ENCODE measurements at regions not wholly inside any gene's neighbourhood (a gene's known extent, or its start where the extent isn't known, plus 50 kb on each side); places are given as distances from the start of the nearest gene placed in this dataset.

DNA sequence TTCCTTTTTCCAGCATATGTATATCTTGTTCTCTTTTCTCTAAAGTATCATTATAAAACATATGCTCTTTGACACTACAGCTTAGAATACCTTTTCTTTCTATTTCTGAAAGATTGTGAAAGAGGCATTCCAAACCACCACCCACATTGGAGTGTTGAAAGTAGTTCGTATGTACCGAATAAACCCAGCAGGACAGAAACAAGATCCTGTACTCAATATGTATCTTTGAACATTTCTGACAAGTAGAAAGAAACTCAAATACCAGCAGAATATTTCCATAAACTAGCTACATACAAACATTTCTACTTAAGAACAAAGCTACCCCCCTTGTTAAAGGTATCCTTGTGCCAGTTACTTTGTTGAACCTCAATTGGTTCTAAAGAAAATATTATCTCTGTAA is 415.3 kb upstream of the ALCAM start:
- TF ChIP-seq, protein P1, sequence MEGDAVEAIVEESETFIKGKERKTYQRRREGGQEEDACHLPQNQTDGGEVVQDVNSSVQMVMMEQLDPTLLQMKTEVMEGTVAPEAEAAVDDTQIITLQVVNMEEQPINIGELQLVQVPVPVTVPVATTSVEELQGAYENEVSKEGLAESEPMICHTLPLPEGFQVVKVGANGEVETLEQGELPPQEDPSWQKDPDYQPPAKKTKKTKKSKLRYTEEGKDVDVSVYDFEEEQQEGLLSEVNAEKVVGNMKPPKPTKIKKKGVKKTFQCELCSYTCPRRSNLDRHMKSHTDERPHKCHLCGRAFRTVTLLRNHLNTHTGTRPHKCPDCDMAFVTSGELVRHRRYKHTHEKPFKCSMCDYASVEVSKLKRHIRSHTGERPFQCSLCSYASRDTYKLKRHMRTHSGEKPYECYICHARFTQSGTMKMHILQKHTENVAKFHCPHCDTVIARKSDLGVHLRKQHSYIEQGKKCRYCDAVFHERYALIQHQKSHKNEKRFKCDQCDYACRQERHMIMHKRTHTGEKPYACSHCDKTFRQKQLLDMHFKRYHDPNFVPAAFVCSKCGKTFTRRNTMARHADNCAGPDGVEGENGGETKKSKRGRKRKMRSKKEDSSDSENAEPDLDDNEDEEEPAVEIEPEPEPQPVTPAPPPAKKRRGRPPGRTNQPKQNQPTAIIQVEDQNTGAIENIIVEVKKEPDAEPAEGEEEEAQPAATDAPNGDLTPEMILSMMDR (IDR thresholded peaks at IDR 0.05; ENCODE audit: insufficient read depth, low read depth, low read length, missing control alignments): no peak
- peak; percentile 19 for DNase-seq (ENCODE audit: low read depth)
- no peak overlapping the region for H3K4me3 ChIP-seq (ENCODE audit: low read length)

DNA sequence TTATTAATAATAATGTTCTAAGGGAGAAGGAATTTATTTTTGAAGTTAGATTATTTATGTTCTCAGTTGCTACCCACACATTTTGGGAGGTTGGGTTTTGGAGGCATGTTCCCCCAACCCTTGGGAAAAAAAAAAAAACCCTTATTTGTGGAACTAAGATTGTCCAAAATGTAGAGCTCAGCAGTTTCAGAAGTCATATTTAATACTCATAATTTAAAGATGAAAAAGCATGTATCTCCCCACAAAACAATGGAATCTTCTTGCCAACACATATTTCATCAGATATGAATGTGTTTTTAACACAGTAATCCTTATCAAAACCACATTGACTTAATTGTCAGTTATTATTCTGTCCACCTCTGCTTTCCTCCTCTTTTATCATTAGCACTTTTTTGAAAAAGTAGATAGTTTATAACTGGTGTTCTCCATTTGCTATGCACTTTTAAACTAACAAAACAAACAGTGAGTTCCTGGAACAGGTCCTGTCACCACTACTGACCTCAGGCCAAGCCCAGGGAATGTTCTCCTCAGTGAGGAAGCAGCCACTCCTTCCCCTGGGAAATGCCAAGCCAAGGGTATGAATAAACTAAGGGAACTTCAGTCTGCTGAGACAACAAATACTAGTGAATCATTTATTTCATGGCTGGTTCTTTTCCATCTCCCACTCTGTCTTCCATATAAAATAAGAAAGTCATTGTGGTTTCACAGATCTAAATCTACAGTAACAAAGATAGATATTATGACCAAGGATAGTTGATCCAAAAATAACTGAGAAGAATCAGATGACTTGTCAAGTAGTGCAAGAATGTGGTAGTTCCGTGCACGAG is 414.4 kb upstream of the ALCAM start:
- DNase-seq (ENCODE audit: low read depth): peak; percentile 87
- TF ChIP-seq, protein P1 (IDR thresholded peaks at IDR 0.05; ENCODE audit: insufficient read depth, low read depth, low read length, missing control alignments): no peak
- no peak overlapping the region for H3K4me3 ChIP-seq (ENCODE audit: low read length)

DNA sequence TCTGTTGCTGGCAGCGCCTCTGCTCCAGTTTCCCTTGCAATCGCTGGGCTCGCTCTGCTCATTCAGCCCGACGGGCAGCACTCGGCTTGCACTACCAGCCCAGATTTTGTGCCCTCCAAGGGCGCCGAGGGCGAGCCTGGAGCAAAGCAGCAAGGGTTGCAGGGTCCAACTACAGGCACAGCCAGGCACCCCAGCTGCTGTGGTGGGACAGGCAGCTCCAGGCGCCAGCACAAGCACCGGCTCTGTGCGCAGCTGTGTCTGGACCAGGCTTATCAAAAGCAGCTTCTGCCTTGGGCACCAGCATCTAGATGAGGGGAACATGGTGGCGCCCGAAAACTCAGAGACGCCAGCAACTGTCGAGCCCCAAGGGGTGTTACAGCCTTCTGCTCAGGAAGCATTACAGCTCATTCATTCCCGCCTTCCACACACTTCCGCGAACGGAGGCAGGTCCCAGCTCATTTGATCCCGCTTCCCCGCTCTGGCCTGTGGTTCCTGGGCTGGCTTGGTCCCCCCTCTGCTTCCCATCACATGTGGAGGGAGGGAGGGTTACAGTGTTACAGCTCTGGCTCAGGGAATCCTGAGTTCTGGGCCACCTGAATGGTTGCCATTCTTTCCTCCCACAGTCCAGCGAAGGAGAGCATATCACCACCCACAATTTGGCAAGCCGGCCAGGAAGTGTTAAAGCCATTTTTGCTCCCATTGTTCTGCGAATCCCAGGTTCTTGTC is 409.9 kb upstream of the ALCAM start:
- TF ChIP-seq, protein P1 (IDR thresholded peaks at IDR 0.05; ENCODE audit: insufficient read depth, low read depth, low read length, missing control alignments): no peak
- H3K4me3 ChIP-seq (ENCODE audit: low read length): no peak overlapping the region
- no peak for DNase-seq (ENCODE audit: low read depth)

DNA sequence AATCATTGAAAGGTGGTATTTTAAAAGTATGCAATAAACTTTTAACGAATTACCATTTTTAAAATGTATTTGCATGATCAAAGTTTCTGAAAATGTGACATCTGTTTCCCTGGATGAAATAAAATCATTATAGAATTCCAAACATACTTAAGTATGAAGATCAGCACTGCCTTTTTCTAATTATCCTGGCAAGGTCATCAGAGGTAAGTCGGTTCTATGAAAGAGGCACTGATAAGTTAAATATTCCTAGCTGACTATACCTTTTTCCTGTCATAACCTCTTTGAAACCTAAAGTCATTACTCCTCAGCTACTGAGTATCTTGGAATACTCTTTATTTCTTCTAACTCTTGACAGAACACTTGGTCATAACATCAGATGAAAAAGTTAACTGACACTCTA is 406.1 kb upstream of the ALCAM start:
- DNase-seq (ENCODE audit: low read depth): no peak
- TF ChIP-seq, protein P1 (IDR thresholded peaks at IDR 0.05; ENCODE audit: insufficient read depth, low read depth, low read length, missing control alignments): no peak
- no peak overlapping the region for H3K4me3 ChIP-seq (ENCODE audit: low read length)

DNA sequence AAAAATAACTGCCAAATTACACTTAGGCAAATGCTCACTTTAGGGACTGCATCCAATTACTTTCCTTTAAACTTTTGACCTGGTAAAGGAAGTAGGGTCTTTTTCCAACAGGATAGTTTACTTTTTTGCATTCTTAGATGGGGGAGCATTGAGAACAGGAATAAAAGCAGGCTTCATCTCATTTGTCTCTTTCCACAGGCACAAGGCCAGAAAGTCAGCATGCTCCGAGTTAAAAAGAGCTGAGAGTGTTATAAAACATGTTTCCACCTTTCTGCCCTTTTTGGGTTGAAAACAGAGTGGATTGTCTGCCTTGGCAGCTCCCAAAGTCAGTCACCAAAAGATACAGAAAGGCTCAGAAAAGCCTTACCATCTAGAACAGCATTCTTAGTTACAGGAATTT is 404.9 kb upstream of the ALCAM start:
- TF ChIP-seq, protein P1 (IDR thresholded peaks at IDR 0.05; ENCODE audit: insufficient read depth, low read depth, low read length, missing control alignments): no peak
- DNase-seq (ENCODE audit: low read depth): no peak
- H3K4me3 ChIP-seq (ENCODE audit: low read length): no peak overlapping the region

DNA sequence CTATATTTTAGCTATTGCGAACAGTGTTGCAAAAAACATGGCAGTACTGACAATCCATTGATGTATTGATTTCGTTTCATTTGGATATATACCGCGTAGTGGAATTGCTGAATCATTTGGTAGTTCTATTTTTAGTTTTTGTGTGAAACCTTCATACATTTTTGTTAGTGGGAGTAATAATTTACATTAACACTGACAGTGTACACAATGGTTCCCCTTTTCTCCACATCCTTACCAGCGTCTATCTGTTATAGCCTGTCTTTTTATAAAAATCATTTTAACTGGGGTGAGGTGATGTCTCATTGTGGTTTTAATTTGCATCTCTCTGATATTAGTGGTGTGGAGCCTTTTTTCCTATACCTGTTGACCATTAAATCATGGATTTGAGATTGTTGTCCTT is 392.4 kb upstream of the ALCAM start:
- no peak overlapping the region for H3K4me3 ChIP-seq (ENCODE audit: low read length)
- TF ChIP-seq, protein P1 (IDR thresholded peaks at IDR 0.05; ENCODE audit: insufficient read depth, low read depth, low read length, missing control alignments): no peak
- DNase-seq (ENCODE audit: low read depth): no peak
